Trophoblast cell (in vitro differentiated cells and primary cell): ENCODE measurements at regions not wholly inside any gene's neighbourhood (a gene's known extent, or its start where the extent isn't known, plus 50 kb on each side); places are given as distances from the start of the nearest gene placed in this dataset.

ENCODE experiments used
- DNase-seq, 2 donors: peaks; one replicate each; pipeline ENCODE4 v3.0.0-alpha.2; 2016
- H2AFZ ChIP-seq: 2 replicates; pipeline ENCODE4 v1.6.1; 2013; ENCODE audit warnings: low read length, moderate library complexity, mild to moderate bottlenecking; ENCODE audit not compliant: insufficient read depth, poor library complexity
- H2AK5ac ChIP-seq: 2 replicates; pipeline ENCODE4 v1.6.1; 2013; ENCODE audit warnings: mild to moderate bottlenecking, low read length
- H2BK120ac ChIP-seq: 2 replicates; pipeline ENCODE4 v1.6.1; 2013; ENCODE audit warnings: low read length, mild to moderate bottlenecking, moderate library complexity; ENCODE audit not compliant: insufficient read depth, poor library complexity
- H2BK12ac ChIP-seq: 2 replicates; pipeline ENCODE4 v1.6.1; 2013; ENCODE audit warnings: mild to moderate bottlenecking, low read length, moderate library complexity
- H2BK5ac ChIP-seq: 2 replicates; pipeline ENCODE4 v1.6.1; 2013; ENCODE audit warnings: low read length, low read depth, moderate library complexity, mild to moderate bottlenecking; ENCODE audit not compliant: poor library complexity
- H3K14ac ChIP-seq: 2 replicates; pipeline ENCODE4 v1.6.1; 2013; ENCODE audit warnings: mild to moderate bottlenecking, low read length
- H3K18ac ChIP-seq: 2 replicates; pipeline ENCODE4 v1.6.1; 2013; ENCODE audit warnings: mild to moderate bottlenecking, low read length
- H3K23ac ChIP-seq: 2 replicates; pipeline ENCODE4 v1.6.1; 2013; ENCODE audit warnings: low read length
- H3K27ac ChIP-seq: 2 replicates; pipeline ENCODE4 v1.5.1; 2013; ENCODE audit warnings: low read depth, mild to moderate bottlenecking, inconsistent platforms, low read length, moderate library complexity
- H3K27me3 ChIP-seq: 2 replicates; pipeline ENCODE4 v1.6.1; 2013; ENCODE audit warnings: inconsistent platforms, mild to moderate bottlenecking, low read length, moderate library complexity; ENCODE audit not compliant: insufficient read depth
- H3K36me3 ChIP-seq, 2 experiments: 1 replicate in 1 of 2; 2 replicates in 1 of 2; pipeline ENCODE4 v1.6.1; 2013; ENCODE audit warnings: low read length in 2 of 2, mild to moderate bottlenecking in 2 of 2, moderate library complexity in 1 of 2; ENCODE audit not compliant: insufficient read depth in 2 of 2, control insufficient read depth in 1 of 2
- H3K4ac ChIP-seq: 2 replicates; pipeline ENCODE4 v1.6.1; 2013; ENCODE audit warnings: low read depth, mild to moderate bottlenecking, low read length, moderate library complexity
- H3K4me1 ChIP-seq, 2 experiments: 1 replicate in 1 of 2; 2 replicates in 1 of 2; pipeline ENCODE4 v1.6.1; 2013; ENCODE audit warnings: low read length in 2 of 2, mild to moderate bottlenecking in 2 of 2, moderate library complexity in 1 of 2; ENCODE audit not compliant: insufficient read depth in 2 of 2, control insufficient read depth in 1 of 2
- H3K4me2 ChIP-seq: 2 replicates; pipeline ENCODE4 v1.6.1; 2013; ENCODE audit warnings: inconsistent platforms, mild to moderate bottlenecking, low read length, moderate library complexity
- H3K4me3 ChIP-seq: 2 replicates; pipeline ENCODE4 v1.5.1; 2013; ENCODE audit warnings: mild to moderate bottlenecking, low read depth, low read length, inconsistent platforms
- H3K79me1 ChIP-seq: one replicate; pipeline ENCODE4 v1.6.1; 2013; ENCODE audit warnings: low read length
- H3K79me2 ChIP-seq: 2 replicates; pipeline ENCODE4 v1.6.1; 2013; ENCODE audit warnings: low read length, mild to moderate bottlenecking; ENCODE audit not compliant: control insufficient read depth, insufficient read depth, poor library complexity
- H3K9ac ChIP-seq: 2 replicates; pipeline ENCODE4 v1.6.1; 2013; ENCODE audit warnings: mild to moderate bottlenecking, low read length
- H3K9me3 ChIP-seq: 2 replicates; pipeline ENCODE4 v1.6.1; 2013; ENCODE audit warnings: low read depth, mild to moderate bottlenecking, control low read depth, inconsistent platforms, low read length; ENCODE audit not compliant: insufficient read depth
- H4K12ac ChIP-seq: 2 replicates; pipeline ENCODE4 v1.6.1; 2013; ENCODE audit warnings: low read depth, mild to moderate bottlenecking, low read length, moderate library complexity
- H4K8ac ChIP-seq: 2 replicates; pipeline ENCODE4 v1.6.1; 2013; ENCODE audit warnings: low read depth, mild to moderate bottlenecking, low read length, moderate library complexity
- H4K91ac ChIP-seq: one replicate; pipeline ENCODE4 v1.6.1; 2013; ENCODE audit warnings: low read depth, mild to moderate bottlenecking, low read length, moderate library complexity
- WGBS: extraction: QIAGEN DNeasy Blood & Tissue Kit; methylation state at CpG from one replicate; pipeline ENCODE4 v1.1.7; 2013; ENCODE audit warnings: missing lambda C conversion rate; ENCODE audit not compliant: insufficient read length, insufficient coverage; ENCODE audit errors: extremely low coverage; 5-methylcytosine and 5-hydroxymethylcytosine counted together

DNA sequence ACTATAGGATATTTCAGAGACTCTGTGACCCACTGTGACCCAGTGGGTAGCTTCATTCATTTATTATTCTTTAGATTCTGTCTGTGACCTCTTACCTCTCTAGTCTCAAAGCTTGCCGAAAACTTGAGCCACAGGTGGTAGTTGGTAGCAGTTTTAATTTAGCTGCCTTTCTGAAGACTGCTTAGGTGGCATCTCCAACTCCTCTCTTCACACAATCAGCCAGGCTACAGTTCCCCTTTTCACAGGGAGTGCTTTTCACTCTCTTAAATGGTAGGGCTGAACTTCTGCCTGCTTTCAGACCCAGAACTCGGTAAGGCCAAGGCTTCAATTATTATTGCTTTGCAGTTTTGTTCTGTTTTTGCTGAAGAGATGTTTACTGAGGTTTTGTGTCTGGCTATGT, 349.6 kb downstream of the ARL6IP6 start:
- H2BK5ac ChIP-seq = no peak overlapping the region
- H3K4me1 ChIP-seq = no peaks in the 10 kb centered on the region
- H3K4me3 ChIP-seq = no peak overlapping the region
- H3K4ac ChIP-seq = no peak overlapping the region
- no peak overlapping the region for H4K12ac ChIP-seq
- H2BK12ac ChIP-seq = no peak overlapping the region
- H3K79me2 ChIP-seq = no peaks in the 10 kb centered on the region
- DNase-seq = no peak
- no peaks in the 10 kb centered on the region for H3K27me3 ChIP-seq
- H3K9me3 ChIP-seq = no peaks in the 10 kb centered on the region
- H3K14ac ChIP-seq = no peak overlapping the region
- no peak overlapping the region for H2BK120ac ChIP-seq
- H3K4me2 ChIP-seq = no peak overlapping the region
- no CpG with 5 or more reads among the region's 2 CpGs for WGBS
- no peaks in the 10 kb centered on the region for H3K79me1 ChIP-seq
- H3K18ac ChIP-seq = no peak overlapping the region
- no peak overlapping the region for H4K91ac ChIP-seq
- no peak overlapping the region for H3K9ac ChIP-seq
- no peak overlapping the region for H4K8ac ChIP-seq
- H2AFZ ChIP-seq = no peak overlapping the region
- H3K36me3 ChIP-seq = no peaks in the 10 kb centered on the region
- no peak overlapping the region for H2AK5ac ChIP-seq
- no peak overlapping the region for H3K27ac ChIP-seq
- H3K23ac ChIP-seq = no peak overlapping the region

DNA sequence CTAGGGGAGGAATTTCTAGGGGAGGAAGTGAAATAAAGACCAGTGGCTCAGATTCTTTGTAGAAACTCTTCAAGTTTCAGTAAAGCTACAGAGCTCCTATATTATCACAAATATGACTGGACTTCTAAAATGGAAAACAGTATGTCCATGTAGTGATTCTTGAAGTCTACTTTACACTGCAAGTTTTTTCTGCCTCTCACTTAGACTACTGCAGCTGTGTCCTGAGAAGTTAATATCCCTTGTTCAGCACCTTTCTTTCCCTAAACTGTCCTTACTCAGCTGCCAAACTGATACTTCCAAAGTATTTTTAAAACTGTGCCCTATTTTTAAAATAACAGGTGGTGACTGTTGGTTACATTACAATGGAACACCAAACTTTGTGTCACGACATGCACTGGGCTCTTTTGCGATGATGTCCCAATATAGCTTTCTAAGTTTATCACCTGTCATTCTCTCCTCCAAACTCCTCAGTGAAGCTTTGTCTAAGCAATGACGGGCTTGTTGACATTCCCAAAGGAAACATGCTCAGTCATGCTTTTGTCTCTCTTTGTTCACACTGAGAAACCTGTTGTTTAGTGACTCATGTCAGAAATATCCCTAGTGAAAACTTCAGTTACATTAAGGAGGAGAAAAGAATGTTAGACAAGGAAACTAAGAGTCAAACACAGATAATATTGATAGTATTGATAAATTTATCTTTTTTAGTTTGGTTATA, 341.1 kb downstream of the ARL6IP6 start:
- Histone ChIP-seq H3K4me3 (no peak overlapping the region), H3K9ac (no peak overlapping the region), H3K79me1 (peaks cover 7% of the 10 kb centered on the region), H4K91ac (no peak overlapping the region), H2BK120ac (no peak overlapping the region), H3K27ac (peak overlapping the region; percentile 33), H3K4ac (no peak overlapping the region), H3K79me2 (no peaks in the 10 kb centered on the region), H3K23ac (no peak overlapping the region), H3K9me3 (no peaks in the 10 kb centered on the region), H4K12ac (no peak overlapping the region), H3K18ac (no peak overlapping the region), H2AFZ (no peak overlapping the region), H3K36me3 (no peaks in the 10 kb centered on the region), H2BK12ac (no peak overlapping the region), H3K4me2 (no peak overlapping the region), H4K8ac (no peak overlapping the region), H2AK5ac (no peak overlapping the region), H3K27me3 (no peaks in the 10 kb centered on the region), H3K14ac (no peak overlapping the region), H2BK5ac (no peak overlapping the region), H3K4me1 (peaks cover 0 to 5% of the 10 kb centered on the region in 2 experiments)
- no CpG with 5 or more reads among the region's 3 CpGs for WGBS
- DNase-seq = peak; percentile 46 to 92

GRCh38 chr2:153057743-153058142, 339.3 kb downstream of the ARL6IP6 start:
- Histone ChIP-seq H3K4me3 (no peak overlapping the region), H2AK5ac (no peak overlapping the region), H3K4me1 (peaks cover 0 to 5% of the 10 kb centered on the region in 2 experiments), H2BK5ac (no peak overlapping the region), H2AFZ (no peak overlapping the region), H3K79me2 (no peaks in the 10 kb centered on the region), H4K8ac (no peak overlapping the region), H3K27ac (no peak overlapping the region), H3K4ac (no peak overlapping the region), H3K27me3 (no peaks in the 10 kb centered on the region), H2BK120ac (no peak overlapping the region), H3K9ac (no peak overlapping the region), H4K91ac (peak overlapping the region; percentile 19), H3K18ac (no peak overlapping the region), H3K9me3 (no peaks in the 10 kb centered on the region), H2BK12ac (no peak overlapping the region), H4K12ac (no peak overlapping the region), H3K4me2 (no peak overlapping the region), H3K14ac (no peak overlapping the region), H3K23ac (no peak overlapping the region), H3K79me1 (peaks cover 7% of the 10 kb centered on the region), H3K36me3 (no peaks in the 10 kb centered on the region)
- WGBS = no CpG with 5 or more reads among the region's 1 CpG
- DNase-seq = peak; percentile 37 to 83

DNA sequence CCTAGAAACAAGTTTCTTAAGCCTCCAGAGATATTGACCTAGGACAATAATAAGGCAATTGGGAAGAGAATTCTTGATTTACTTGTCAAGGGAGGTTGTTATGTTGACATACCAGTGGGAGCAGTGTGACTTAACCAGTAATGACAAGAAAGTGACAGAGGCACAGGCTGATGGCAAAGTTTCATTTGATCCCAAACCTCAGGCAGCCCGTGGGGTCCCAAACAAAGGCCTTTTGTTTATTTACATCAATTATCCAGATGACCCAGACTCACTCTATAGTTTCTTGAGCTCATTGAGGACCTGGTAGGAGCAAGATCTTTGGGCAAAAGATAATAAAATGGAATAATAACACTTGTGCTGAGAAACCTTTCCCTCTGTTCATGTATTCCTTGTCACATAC, 336.8 kb downstream of the ARL6IP6 start:
- Histone ChIP-seq H3K4ac (no peak overlapping the region), H3K23ac (no peak overlapping the region), H2BK5ac (no peak overlapping the region), H3K14ac (no peak overlapping the region), H3K36me3 (no peaks in the 10 kb centered on the region), H3K27ac (no peak overlapping the region), H2AFZ (no peak overlapping the region), H3K79me2 (no peaks in the 10 kb centered on the region), H3K9me3 (no peaks in the 10 kb centered on the region), H3K79me1 (peaks cover 7% of the 10 kb centered on the region), H3K4me3 (no peak overlapping the region), H3K18ac (no peak overlapping the region), H4K8ac (no peak overlapping the region), H2BK12ac (no peak overlapping the region), H3K9ac (no peak overlapping the region), H4K12ac (no peak overlapping the region), H2BK120ac (no peak overlapping the region), H4K91ac (no peak overlapping the region), H3K4me2 (no peak overlapping the region), H2AK5ac (no peak overlapping the region), H3K4me1 (peaks cover 0 to 5% of the 10 kb centered on the region in 2 experiments), H3K27me3 (no peaks in the 10 kb centered on the region)
- no CpG with 5 or more reads among the region's 1 CpG for WGBS
- DNase-seq = no peak
